K562 (cell line): ENCODE measurements at regions not wholly inside any gene's neighbourhood (a gene's known extent, or its start where the extent isn't known, plus 50 kb on each side); places are given as distances from the start of the nearest gene placed in this dataset.

ENCODE experiments used
- ATAC-seq: fragments of 200-7000 bp; cut with Tn5 transposase; 3 replicates; pipeline ENCODE4 v1.9.1; 2020; ENCODE audit warnings: moderate library complexity
- BruUV-seq: library from RNA; stranded (reverse); fragments of 400-500 nt; replicated peaks from 2 replicates; lab custom pipeline; 2021; lab: Mats Ljungman, UMichigan
- CTCF ChIA-PET: fragments of 300-600 bp; formaldehyde crosslinking; extraction: SDS; loops from one replicate; lab custom pipeline; 2021; ENCODE audit warnings: low intra/inter-chr PET ratio; lab: Yijun Ruan, JAX
- POLR2A ChIA-PET: fragments of 300-600, 350-650 bp; sonication (Branson Sonifier 250); formaldehyde crosslinking; extraction: SDS; loops from one replicate; lab custom pipeline; 2021; ENCODE audit warnings: antibody characterized with exemption, inconsistent platforms; lab: Yijun Ruan, JAX
- DNase-seq, 4 experiments: peaks; one replicate each; pipeline versions ENCODE4 v3.0.0 to v3.0.0-alpha.2; 2011 to 2018; ENCODE audit warnings: low spot score in 3 of 4, mixed read lengths in 3 of 4; ENCODE audit errors: extremely low read depth in 1 of 4
- FAIRE-seq: peaks from 2 replicates; lab custom pipeline; 2011; peaks lifted over from hg19 to GRCh38; lab: Jason Lieb, UNC
- H2AFZ ChIP-seq: 2 replicates; pipeline ENCODE4 v1.6.0; 2011; ENCODE audit warnings: low read depth, low read length, control low read depth, inconsistent platforms
- H3K27ac ChIP-seq: fragments of 200-600 bp; 3 replicates; pipeline ENCODE4 v1.8.0; 2011; ENCODE audit warnings: low read depth, mild to moderate bottlenecking, control low read depth, inconsistent platforms, low read length, moderate library complexity, mixed read lengths; ENCODE audit errors: extremely low read depth
- H3K27me3 ChIP-seq, 2 experiments: fragments of 300-600 bp in 1 of 2; 2 replicates in 1 of 2; 3 replicates in 1 of 2; pipeline versions ENCODE4 v1.6.0 to v1.8.0; 2011; ENCODE audit warnings: inconsistent platforms in 2 of 2, low read length in 2 of 2, mild to moderate bottlenecking in 1 of 2, mixed read lengths in 1 of 2, moderate library complexity in 1 of 2; ENCODE audit not compliant: control insufficient read depth in 2 of 2, insufficient read depth in 2 of 2
- H3K36me3 ChIP-seq: fragments of 300-600 bp; 3 replicates; pipeline ENCODE4 v1.8.0; 2011; ENCODE audit warnings: mild to moderate bottlenecking, low read length, inconsistent platforms; ENCODE audit not compliant: control insufficient read depth, insufficient read depth
- H3K4me1 ChIP-seq, 2 experiments: fragments of 200-600 bp in 1 of 2; replicated peaks in 1 of 2; 2 replicates in 1 of 2; 3 replicates in 1 of 2; pipeline versions ENCODE4 v1.5.1 to v1.8.0; 2011; ENCODE audit warnings: inconsistent platforms in 2 of 2, low read length in 2 of 2, mild to moderate bottlenecking in 1 of 2, mixed read lengths in 1 of 2, moderate library complexity in 1 of 2; ENCODE audit not compliant: control insufficient read depth in 2 of 2, insufficient read depth in 2 of 2
- H3K4me2 ChIP-seq: 2 replicates; pipeline ENCODE4 v1.6.1; 2011; ENCODE audit warnings: low read length, control low read depth, inconsistent platforms, mixed read lengths; ENCODE audit not compliant: insufficient read depth
- H3K4me3 ChIP-seq: fragments of 200-600 bp; sonication (generic), shearing (Covaris generic); 2 replicates; pipeline ENCODE4 v1.5.1; 2016; ENCODE audit warnings: control low read depth, inconsistent platforms
- H3K79me2 ChIP-seq: fragments of 200-600 bp; 3 replicates; pipeline ENCODE4 v1.8.0; 2011; ENCODE audit warnings: low read length, inconsistent platforms; ENCODE audit not compliant: control insufficient read depth, insufficient read depth
- H3K9ac ChIP-seq, 2 experiments: 2 replicates each; pipeline versions ENCODE4 v1.6.0 to v1.6.1; 2011; ENCODE audit warnings: low read depth in 2 of 2, low read length in 2 of 2, control low read depth in 1 of 2, inconsistent platforms in 1 of 2, mild to moderate bottlenecking in 1 of 2, mixed read lengths in 1 of 2; ENCODE audit not compliant: insufficient read depth in 1 of 2
- H3K9me1 ChIP-seq: one replicate; pipeline ENCODE4 v1.6.0; 2011; ENCODE audit warnings: inconsistent platforms, mild to moderate bottlenecking, low read length, moderate library complexity; ENCODE audit not compliant: control insufficient read depth, insufficient read depth
- H3K9me3 ChIP-seq: replicated peaks from 2 replicates; pipeline ENCODE4 v1.5.1; 2011; ENCODE audit warnings: low read depth, low read length, inconsistent platforms; ENCODE audit not compliant: control insufficient read depth, insufficient read depth
- H4K20me1 ChIP-seq: replicated peaks from 2 replicates; pipeline ENCODE4 v1.6.1; 2011; ENCODE audit warnings: low read length, inconsistent platforms, mixed read lengths; ENCODE audit not compliant: control insufficient read depth, insufficient read depth
- HDAC3 ChIP-seq: fragments of 450-650 bp; IDR thresholded peaks from 2 replicates; pipeline ENCODE4 v1.6.1; 2018; ENCODE audit warnings: borderline replicate concordance, mild to moderate bottlenecking, moderate library complexity; ENCODE audit not compliant: partially characterized antibody
- KLF6 ChIP-seq: fragments of 250-450 bp; sonication (Bioruptor Pico); IDR thresholded peaks from 2 replicates; pipeline ENCODE4 v1.4.0; 2020; ENCODE audit warnings: mild to moderate bottlenecking, moderate library complexity, borderline replicate concordance
- PPARD ChIP-seq: fragments of 250-450 bp; sonication (Bioruptor Pico); IDR thresholded peaks from 2 replicates; pipeline ENCODE4 v1.8.0; 2022; ENCODE audit warnings: inconsistent platforms, mild to moderate bottlenecking, moderate library complexity
- TAF7 ChIP-seq: fragments of 450-650 bp; IDR thresholded peaks from 2 replicates; pipeline ENCODE4 v1.6.1; 2016; ENCODE audit warnings: missing genetic modification characterization, missing compliant biosample characterization
- USF1 ChIP-seq: sonication (generic); formaldehyde crosslinking; IDR thresholded peaks from 2 replicates; pipeline ENCODE4 v1.9.0; 2022; ENCODE audit warnings: mild to moderate bottlenecking, missing genetic modification reagents
- ZNF212 ChIP-seq: fragments of 450-650 bp; formaldehyde crosslinking; IDR thresholded peaks from 2 replicates; pipeline ENCODE4 v1.4.0; 2020; ENCODE audit warnings: mild to moderate bottlenecking
- ZNF75A ChIP-seq: fragments of 450-650 bp; formaldehyde crosslinking; IDR thresholded peaks from 2 replicates; pipeline ENCODE4 v1.4.0; 2020; ENCODE audit warnings: mild to moderate bottlenecking
- ZNF79 ChIP-seq: fragments of 250-450 bp; sonication (Bioruptor Pico); IDR thresholded peaks from 2 replicates; pipeline ENCODE4 v1.4.0; 2020; ENCODE audit warnings: low read depth, mild to moderate bottlenecking, moderate library complexity
- WGBS: fragments of 100-300 bp; shearing (Covaris generic); methylation state at CpG from one replicate; pipeline ENCODE4 v1.1.6; 2016; ENCODE audit warnings: low coverage, mixed read lengths; ENCODE audit not compliant: insufficient coverage; ENCODE audit errors: missing lambda C conversion rate; 5-methylcytosine and 5-hydroxymethylcytosine counted together
- in situ Hi-C: fragments of 300-500 bp; cut with MboI; formaldehyde crosslinking; loops from 4 replicates; pipeline ENCODE4 v1.15.0; 2018; ENCODE audit warnings: inconsistent platforms, mixed read lengths
- intact Hi-C: fragments of 100-400 bp; cut with micrococcal nuclease; formaldehyde crosslinking; loops from 2 replicates; pipeline ENCODE4 v1.14.2; 2022

GRCh38 chr4:15233264-15233597 lies 194.6 kb upstream of the C1QTNF7 start:
- H3K4me2 ChIP-seq = no peak overlapping the region
- H4K20me1 ChIP-seq = no peaks in the 10 kb centered on the region
- H3K27ac ChIP-seq = no peak overlapping the region
- no peaks in the 10 kb centered on the region for H3K4me1 ChIP-seq
- H3K9ac ChIP-seq = no peak overlapping the region
- ATAC-seq = no peak
- no peak for DNase-seq
- BruUV-seq = no TSS peak
- H3K27me3 ChIP-seq = peaks cover 0 to 7% of the 10 kb centered on the region in 2 experiments; a peak in 1 of 5 replicates
- POLR2A ChIA-PET = no interaction called here
- H3K4me3 ChIP-seq = no peak overlapping the region
- H3K36me3 ChIP-seq = no peaks in the 10 kb centered on the region
- no peak for TF ChIP-seq HDAC3
- no peak for TF ChIP-seq PPARD (CRISPR knock-in tag)
- no peak for TF ChIP-seq USF1 (CRISPR knock-in tag)
- TF ChIP-seq KLF6 = no peak
- no peak for TF ChIP-seq ZNF75A (CRISPR knock-in tag)
- TF ChIP-seq TAF7 (tag) = no peak
- no peak for TF ChIP-seq ZNF212 (CRISPR knock-in tag)
- no peak for TF ChIP-seq ZNF79 (CRISPR knock-in tag)
- TF ChIP-seq, all 486 proteins: peak for 0
- Histone ChIP-seq H3K79me2 (no peaks in the 10 kb centered on the region), H3K9me1 (no peaks in the 10 kb centered on the region), H2AFZ (no peak overlapping the region), H3K9me3 (no peaks in the 10 kb centered on the region)
- 0% methylated on average over 3 of the region's 4 CpGs for WGBS
- in situ Hi-C loops (loop anchor here (10.0 kb wide), 2 partner anchors 162 to 222 kb away; no protein-coding TSS in a partner anchor), intact Hi-C loops (loop anchor here (10.0 kb wide), 1 partner anchor 422 kb away; the partner anchor contains the start of gene FBXL5)
- no peak for FAIRE-seq
- CTCF ChIA-PET = no interaction called here
